ENCODE measurements at regions not wholly inside any gene's neighbourhood (a gene's known extent, or its start where the extent isn't known, plus 50 kb on each side); places are given as distances from the start of the nearest gene placed in this dataset.

DNA sequence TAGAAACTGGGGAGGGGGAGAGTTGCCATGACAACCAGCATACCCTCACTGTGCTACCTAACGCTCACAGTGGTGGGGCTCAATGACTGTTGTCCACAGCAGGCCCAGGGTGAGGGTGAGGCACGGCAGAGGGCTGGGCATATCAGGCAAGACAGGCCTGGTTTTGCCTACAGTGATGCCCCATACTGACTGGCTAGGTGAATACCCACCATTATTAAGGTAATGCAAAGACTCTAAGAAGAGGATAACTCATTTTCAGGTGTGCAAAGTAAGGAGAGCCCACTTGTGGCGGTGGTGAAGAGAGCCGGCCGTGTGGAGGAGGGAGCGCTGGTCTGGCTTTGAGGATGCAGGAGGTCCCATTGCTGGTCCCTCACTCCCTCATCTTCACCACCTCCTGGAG is 422.3 kb downstream of the FUT8 start:
- no peak for TF ChIP-seq GLIS3 (CRISPR knock-in tag; IDR thresholded peaks at IDR 0.05)
- TF ChIP-seq, protein P1, sequence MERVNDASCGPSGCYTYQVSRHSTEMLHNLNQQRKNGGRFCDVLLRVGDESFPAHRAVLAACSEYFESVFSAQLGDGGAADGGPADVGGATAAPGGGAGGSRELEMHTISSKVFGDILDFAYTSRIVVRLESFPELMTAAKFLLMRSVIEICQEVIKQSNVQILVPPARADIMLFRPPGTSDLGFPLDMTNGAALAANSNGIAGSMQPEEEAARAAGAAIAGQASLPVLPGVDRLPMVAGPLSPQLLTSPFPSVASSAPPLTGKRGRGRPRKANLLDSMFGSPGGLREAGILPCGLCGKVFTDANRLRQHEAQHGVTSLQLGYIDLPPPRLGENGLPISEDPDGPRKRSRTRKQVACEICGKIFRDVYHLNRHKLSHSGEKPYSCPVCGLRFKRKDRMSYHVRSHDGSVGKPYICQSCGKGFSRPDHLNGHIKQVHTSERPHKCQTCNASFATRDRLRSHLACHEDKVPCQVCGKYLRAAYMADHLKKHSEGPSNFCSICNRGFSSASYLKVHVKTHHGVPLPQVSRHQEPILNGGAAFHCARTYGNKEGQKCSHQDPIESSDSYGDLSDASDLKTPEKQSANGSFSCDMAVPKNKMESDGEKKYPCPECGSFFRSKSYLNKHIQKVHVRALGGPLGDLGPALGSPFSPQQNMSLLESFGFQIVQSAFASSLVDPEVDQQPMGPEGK (CRISPR knock-in tag; IDR thresholded peaks at IDR 0.05; ENCODE audit: borderline replicate concordance), result no peak
- TF ChIP-seq RARB (CRISPR knock-in tag; IDR thresholded peaks at IDR 0.05), result no peak
- TF ChIP-seq TSHZ2 (CRISPR knock-in tag; IDR thresholded peaks at IDR 0.05), result no peak
- no peak for TF ChIP-seq SNAI2 (CRISPR knock-in tag; IDR thresholded peaks at IDR 0.05)
- no peak for TF ChIP-seq POU6F1 (CRISPR knock-in tag; IDR thresholded peaks at IDR 0.05; ENCODE audit: borderline replicate concordance, low read depth)
- no peak for TF ChIP-seq ZFP3 (CRISPR knock-in tag; IDR thresholded peaks at IDR 0.05)
- TF ChIP-seq CSDC2 (CRISPR knock-in tag; IDR thresholded peaks at IDR 0.05), result no peak

Data from SK-N-SH treated with all-trans-retinoic acid at 6 μM for 48 hours (cell line).